Amniotic epithelial cell (primary cell): ENCODE measurements at regions not wholly inside any gene's neighbourhood (a gene's known extent, or its start where the extent isn't known, plus 50 kb on each side); places are given as distances from the start of the nearest gene placed in this dataset.

Experiments used
- DNase-seq: peaks from one replicate; pipeline ENCODE4 v3.0.0-alpha.2; 2010; ENCODE audit warnings: low read depth

DNA sequence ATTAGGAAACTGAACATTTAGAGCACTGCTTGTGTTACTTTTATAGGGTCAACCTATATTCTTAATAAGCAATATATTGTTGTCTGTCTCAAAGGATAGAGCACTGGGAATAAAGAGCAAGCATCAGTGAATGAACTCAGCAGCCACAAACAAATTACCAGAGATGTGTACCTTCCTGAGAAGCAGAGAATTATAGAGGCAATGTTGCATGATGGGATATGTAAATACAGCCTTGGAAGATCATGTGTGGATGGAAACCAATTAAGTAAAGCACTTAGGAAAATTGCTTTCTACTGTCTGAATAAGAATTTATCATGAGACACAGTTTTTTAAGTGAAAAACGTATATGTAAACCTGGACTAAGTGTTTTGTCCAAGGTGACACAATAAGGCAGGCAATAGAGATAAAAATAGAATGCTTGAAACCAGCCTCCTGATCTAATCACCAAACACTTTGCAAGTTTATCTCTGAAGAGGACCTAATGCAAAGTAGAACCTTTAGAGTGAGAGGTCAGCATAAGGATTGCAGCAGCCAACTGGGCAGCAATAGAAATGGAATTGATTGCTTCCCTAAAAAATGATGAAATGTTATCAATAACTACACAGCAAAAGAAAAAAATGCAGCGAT lies 848.0 kb downstream of the TUSC7 start:
- no peak for DNase-seq

DNA sequence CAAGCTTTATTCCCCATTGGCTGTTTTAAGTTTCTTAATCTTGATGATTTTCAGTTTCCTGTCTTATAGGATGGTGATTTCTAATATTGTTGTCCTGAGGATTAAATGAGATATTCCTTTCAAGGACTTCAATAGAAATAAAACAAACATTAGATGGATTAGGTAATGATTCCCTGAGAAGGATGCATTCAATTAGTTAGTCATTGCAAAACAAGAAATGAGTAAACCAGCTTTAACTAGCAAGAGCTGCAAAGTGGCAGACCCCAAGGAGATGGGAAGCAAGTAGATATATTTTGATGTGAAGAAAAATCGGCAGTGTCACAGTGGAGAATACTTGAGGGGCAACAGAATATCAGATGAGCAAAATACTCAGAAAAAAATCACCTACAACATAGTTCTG lies 849.1 kb downstream of the TUSC7 start:
- no peak for DNase-seq

DNA sequence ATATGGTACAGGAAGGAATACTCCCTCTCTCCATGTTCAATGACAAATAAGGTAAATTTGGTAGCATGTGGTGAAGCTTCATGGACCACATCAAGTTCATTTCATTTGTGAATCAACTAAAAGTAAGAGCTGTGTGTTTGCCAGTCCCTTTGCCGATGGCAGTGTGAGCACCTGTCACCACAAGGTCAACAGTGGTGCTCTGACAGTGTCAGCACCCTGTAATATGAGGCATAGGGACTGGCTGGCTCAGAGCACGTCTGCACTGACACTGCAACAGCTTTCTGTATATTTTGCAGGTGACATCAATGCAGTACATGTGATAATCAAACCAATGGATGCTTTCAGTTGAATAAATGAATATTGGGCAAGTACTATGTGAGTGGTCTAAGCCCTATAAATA lies 852.4 kb downstream of the TUSC7 start:
- no peak for DNase-seq

DNA sequence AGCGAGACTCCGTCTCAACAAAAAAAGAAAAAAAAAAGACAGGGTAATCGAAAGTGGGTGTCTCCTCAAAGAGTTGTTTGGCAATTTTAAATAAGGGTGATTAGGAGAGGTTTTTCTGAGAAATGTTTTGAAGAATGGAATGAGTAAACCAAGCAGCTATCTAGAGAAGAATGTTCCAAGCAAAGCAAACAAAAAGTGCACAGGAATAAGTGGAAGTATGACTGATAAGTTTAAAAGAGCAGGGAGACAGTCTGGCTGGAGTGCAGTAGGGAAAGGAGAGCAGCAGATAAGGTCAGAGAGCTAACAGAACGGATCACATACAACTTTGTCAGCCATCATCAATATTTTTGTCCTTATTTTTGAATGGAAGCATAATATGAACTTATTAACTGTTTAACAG lies 853.5 kb downstream of the TUSC7 start:
- no peak for DNase-seq

DNA sequence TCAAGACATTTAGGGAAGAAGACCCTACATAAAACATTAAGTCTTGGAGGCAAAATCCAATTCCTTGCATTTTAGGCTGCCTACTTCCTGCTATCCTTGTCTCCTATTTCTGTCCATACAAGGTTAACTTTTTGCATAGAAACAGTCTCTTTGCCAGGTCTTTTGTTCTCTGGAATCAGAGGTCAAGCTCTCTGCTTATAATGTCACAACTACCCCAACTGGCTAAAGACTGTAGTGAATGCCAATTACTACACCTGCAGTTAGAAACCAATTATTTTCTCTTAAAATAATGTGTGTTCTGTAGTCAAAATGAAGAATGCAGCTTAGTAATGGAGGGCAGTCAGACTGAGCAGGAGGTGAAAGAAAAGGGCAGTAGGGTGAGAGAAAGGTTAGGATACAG lies 856.2 kb downstream of the TUSC7 start:
- no peak for DNase-seq

DNA sequence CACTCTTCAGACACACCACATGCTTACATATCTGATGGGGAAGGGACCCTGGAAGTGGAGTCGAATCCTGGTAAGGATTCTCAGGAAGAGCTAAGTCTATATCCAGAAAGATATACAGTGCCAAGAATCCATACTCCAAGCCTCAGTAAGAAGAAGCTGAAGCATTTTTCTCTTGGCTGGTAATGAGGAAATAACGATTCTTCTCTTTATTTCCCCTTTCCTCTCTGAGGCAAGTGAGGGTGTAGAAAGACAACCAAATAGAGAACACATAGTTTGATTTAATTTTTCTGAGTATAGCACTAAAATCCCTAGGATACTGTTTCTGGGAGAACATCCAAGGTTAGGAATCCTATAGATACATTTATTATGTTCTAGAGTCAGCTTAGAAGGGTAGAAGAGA lies 857.3 kb downstream of the TUSC7 start:
- DNase-seq, result no peak

DNA sequence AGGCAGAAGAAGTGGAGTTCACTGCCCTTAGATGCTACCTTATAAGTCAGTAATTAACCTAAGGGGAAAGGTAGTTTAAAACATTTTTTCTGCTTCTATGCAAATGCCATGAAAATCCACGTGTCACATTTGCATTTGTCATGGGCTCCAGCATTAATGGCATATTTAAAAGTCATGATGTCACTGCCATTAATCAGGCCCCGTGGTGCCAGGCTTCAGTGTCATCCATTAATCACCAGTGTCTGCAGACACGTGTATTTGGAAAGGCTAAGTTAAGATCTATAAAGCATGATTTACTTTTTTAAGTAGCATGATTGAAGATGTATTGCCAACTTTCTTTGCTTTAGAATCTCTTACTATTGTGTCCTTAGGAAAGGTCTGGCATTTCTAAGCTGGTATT lies 857.8 kb downstream of the TUSC7 start:
- DNase-seq, result no peak

DNA sequence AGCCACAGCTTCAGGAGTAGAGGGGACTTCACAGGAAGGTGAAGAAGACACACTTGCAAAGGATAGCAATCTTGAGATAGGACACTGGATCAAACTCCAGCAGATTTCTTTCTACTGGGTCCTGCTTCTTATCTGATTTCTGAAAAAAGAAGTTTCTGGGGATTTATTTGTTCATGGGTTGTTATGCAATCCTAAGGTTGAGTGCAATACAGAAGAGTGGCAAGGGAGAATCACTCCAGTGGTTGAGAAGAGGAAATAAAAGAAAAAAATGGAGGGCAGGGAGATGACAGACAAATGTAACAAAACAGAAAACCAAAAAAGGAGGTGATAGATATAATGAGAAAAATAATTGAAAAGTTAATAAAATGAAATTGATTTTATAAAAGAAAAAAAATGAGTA lies 858.3 kb downstream of the TUSC7 start:
- DNase-seq, result no peak

DNA sequence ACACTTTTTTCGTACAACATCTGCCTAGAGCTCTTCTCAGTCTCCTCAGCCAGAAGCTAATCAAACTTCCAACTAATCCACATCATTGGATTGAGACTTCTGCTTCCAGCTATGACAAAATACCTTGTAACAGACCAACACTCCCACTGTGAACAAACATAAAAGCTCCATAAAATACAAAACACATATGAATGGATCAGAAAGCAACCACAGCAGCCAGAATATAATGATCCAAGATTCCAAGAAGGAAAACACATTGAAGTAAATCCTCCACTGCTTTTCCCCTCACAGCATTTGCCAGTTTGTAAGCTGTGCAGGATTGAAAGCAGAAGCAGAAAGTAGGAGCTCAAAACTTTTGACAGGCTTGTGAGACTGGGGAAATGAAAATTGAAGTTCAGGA lies 863.2 kb downstream of the TUSC7 start:
- no peak for DNase-seq

DNA sequence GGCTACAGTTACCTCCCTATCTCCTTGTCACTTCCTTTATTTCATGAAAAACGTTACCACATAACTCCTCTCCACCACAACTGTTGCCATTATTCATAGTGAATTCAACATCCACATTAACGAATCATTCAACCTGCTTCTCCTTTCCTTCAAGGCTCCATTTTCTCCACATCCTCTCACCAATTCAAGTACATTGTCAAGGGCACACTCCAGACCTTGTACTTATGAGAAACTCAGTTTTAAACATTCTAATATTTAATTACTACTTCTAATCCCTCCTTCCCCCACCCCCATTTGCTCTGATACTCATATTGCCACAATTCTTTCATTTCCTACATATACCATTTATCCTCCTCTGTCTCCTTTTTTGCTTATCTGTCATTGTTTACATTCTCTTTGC lies 871.2 kb downstream of the TUSC7 start:
- DNase-seq, result no peak

DNA sequence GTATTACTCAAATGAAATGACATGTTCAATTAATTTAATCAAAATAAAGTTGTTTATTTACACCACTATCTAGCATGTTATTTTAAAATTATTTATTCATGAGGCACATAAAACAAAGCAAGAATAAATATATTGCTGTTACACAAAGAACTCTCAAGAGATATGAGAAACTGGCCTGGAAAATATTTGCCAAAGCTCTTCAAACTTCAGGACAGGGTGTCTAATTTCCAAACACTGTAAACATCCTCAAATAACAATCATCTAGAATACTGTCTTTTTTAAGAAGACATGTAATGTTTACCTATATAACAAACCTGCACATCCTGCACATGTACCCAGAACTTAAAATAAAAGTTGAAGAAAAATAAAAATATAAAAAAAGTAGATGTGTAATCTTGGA lies 876.6 kb downstream of the TUSC7 start:
- no peak for DNase-seq

DNA sequence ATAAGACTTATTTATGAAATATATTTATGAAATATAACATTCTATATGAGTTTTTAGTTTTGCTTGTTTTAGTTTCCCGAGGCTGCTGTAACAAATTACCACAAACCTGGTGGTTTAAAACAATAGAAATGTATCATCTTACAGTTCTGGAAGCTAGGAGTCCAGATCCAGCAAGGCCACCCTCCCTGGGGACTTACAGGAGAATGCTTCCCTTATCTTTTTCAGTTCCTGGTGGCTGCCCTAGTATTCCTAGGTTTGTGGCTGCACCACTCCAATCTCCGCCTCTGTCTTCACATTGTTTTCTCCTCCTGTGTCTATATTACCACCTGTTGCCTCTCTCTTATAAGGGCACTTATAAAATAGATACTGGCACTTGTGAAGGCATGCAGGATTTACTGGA lies 877.8 kb downstream of the TUSC7 start:
- no peak for DNase-seq

DNA sequence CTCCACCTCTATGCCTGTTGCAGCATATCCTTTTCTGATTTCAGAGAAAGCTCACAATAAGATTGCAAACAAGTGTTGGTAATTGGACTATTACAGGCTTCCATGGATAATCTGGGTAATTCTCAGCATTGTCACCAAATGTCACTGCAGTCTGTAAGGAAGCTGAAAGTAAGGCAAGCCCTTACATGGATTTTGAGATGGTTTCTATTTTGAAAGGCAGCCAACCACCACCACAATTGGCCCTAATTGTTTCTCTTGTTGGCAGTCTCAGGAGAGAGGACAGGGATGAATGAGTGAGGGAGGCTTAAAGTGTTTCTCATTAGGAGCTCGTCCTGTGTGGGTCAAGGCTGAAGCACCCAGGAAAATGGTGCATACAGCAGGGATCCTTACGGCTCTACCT lies 879.9 kb downstream of the TUSC7 start:
- DNase-seq, result no peak

DNA sequence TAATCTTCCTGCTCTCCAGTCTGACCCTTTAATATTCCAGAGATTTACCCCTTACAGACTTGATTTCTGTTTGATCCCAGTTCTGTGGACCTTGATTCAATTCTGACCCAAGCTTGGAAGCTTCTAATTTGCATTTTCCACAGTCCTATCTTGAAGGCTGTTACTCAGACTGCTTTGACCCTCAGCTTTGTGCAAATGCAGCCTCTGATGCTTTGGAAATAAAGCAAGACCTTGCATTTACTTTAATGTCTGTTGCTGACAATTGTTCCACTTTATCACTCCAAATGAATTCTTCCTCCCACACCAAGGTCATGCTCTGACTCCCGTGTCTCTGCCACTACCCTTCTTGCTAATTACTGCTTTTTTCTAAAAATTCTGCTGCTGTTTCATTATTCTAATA lies 886.0 kb downstream of the TUSC7 start:
- no peak for DNase-seq

DNA sequence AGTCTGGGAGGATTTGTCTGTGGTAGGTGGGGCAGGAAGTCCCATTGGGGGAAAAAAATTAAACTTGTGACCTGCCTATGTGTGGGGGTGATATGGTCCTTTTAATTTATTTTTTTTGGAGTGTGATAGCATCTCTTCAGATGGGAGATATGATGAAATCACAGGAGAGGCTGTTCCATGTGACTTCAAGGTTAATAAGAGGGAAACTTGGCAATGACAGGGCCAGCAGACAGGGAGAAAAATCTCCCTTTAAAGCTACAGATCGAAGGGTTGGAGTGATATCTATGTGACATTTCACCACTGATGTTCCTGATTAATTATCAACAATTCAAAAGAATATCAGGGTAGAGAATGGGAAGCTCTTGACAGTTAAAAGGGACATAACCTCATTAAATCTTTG lies 886.9 kb downstream of the TUSC7 start:
- no peak for DNase-seq

DNA sequence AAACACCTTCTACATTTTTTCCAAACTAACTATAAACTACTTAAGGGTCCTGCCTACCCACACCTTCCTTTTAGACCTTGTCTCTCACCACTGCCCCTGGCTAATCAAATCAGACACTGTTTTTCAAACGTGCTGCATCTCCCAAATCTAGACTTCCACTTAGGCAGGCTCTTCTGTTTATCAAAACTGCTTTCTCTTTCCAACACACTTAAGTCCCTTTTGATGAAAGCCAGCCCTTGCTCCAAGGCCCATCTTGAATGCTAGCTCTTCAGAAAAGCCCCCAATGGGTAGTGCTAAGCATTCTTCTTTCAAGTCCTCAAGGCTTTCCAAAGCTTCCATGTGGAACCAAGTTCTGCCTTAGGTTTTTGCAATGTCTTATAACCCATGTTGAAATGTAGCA lies 888.3 kb downstream of the TUSC7 start:
- no peak for DNase-seq

DNA sequence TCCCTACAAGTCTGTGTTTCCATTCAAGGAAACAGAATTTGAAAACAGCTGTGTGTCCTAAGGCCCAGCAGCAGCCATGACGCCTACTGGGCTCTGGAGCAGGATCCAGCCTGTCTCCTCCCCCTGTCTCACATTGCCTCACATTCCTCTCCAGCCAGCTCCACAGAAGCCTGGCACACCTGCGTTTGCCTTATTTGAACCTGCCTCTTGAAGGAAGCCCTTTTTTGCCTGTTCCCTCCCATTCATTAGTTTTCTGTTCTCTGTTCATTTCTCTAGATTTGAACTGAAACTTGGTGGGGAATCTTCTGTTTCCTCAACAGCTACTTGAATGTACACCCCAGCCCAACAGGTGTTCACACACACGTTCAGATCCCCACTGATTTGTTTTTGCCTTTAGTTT lies 890.5 kb downstream of the TUSC7 start:
- DNase-seq, result no peak

DNA sequence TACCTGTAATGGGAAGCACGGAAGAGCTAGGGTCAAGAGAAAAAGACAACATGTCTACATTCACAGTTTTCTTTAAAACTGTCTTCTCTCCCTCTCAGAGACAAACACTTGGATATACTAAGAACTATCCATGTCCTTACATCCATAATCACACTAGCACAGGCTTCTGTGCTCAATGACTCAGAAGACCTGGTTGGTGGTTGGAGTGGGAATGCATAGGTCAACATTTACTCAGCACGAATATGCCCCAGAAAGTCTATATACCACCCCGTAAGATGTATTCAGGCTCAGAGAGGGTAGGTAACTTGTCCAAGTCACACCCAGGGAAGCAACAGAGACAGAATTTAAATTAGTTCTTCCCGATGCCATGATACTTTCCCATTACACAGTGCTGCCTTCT lies 891.1 kb downstream of the TUSC7 start:
- DNase-seq, result no peak

DNA sequence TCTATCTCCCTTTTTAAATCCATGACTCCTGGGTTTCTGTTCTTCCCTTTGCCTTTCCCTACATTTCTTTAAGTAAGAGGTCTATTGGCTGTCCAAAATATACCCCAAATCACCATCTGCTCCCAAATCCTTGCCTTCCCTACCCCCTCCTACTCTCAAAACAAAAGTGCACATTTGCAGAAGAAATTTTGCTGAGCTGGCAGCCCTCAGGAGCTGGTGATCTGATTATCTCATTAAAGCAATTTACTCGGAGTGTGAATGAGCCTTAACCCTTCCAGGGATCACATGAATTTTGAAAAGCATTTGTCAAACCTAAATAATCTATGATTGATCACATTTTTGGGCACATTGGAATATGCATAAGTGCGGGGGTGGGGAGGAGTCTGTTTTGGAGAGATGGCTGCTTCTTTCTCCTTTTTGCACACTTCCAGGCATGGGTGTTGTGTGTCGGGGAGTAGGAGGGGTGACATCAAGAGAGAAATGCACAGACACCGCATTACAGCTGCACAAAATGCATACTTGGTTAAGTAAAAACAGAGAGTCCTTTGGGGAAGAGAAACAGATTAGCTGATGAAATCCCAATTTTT lies 892.6 kb downstream of the TUSC7 start:
- DNase-seq, result no peak

DNA sequence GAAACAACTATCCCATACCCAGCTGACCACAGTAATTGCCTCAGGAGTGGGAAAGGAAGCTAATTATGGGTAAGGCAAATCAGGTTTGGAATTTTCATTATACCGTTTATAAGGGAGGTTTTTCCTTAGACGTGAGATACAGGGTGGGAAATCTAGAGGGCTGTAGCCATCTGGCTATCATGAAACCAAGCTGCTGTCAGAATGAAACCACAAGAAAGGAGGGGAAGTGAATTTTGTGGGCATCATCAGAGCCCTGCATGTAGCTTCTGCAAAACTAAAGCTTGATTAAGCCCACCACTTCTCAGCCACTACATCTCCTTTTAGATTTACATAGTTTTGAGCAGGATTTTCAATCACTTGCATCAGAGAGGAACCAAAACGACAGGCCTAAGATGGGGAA lies 893.5 kb downstream of the TUSC7 start:
- DNase-seq, result no peak

DNA sequence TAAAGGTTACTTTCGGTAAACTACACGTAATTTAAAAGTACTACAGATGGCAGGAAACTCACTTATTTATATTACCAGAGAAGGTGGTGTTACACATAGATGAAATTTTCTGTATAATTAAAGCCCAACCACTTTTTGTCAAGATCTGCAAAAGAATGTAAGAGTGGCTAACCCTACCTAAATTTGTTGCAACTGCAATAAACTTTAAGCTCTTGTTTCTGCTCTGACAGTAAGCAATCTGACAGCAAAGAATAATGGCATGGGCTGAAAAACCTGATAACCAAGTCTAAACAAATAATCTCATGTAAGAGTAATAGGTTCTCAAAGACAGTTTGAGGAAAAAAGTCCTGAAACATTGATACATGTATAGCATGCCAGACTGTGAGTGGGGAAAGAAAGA lies 897.3 kb downstream of the TUSC7 start:
- no peak for DNase-seq

DNA sequence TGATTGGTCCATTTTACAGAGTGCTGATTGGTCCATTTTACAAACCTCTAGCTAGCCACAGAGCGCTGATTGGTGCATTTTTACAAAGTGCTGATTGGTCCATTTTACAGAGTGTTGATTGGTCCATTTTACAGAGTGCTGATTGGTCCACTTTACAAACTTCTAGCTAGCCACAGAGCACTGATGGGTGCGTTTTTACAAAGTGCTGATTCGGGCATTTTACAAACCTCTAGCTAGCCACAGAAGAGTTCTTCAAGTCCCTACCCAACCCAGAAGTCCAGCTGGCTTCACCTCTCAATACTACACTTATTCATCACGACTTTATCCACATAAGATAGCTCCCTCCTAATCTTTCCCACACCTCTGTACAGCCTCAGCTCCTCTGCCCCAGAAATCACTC lies 899.8 kb downstream of the TUSC7 start:
- DNase-seq, result no peak

DNA sequence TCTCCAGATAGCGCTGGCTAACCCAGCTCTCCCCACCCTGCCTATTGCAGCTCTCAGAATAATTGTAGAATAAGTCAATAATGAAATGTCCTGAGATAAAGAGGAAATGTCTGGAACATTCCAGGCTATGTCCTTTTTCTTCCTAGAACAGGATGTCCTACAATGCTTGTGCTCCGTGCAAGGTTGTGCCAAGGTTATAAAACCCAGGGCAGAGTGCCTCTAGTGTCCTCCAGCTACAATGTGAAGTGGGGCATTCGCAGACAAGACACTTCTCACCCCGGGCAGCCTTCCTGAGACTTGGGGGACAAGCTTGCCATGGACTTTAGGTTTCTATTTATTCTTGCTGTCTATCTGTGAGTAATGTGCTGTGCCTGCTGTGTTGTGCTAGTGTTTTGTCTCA lies 900.6 kb downstream of the TUSC7 start:
- DNase-seq, result no peak

DNA sequence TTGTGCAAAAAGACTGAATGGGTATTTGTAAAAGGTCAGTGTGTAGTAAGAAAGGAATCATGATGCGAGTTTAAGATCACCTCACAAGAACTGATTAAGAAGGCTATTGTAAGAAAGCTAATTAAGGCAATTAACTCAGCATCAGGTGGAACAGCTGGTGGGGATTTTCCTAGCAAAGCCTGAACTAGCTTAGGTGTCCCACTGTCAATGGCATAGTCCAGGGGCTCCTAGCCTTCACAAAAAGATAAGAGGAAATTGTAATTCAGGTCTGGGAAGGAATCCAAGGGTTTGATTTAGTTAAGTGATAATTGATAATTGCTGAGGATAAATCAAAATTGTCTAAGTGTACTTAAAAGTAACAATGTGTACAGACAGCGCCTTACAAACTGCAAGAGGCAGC lies 901.6 kb downstream of the TUSC7 start:
- no peak for DNase-seq

DNA sequence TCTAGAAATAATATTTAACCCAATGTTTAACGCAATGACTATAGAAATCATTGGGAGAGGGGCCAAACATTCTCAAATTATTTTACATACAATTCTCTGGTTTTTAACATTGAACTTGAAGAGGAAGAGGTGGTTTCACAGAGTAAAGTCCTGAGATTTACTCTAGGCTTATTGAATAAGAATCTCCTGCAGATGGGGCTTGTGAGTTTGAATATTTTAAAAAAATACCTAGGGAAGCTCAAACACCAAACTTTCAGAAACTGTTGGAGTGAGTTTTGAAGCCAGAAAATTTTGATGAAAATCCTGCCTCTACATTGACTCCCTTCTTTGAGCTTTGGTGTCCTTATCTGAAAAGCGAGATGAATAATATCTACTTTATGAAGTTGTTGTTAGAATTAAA lies 906.6 kb downstream of the TUSC7 start:
- no peak for DNase-seq
